H9 (cell line): ENCODE measurements at regions not wholly inside any gene's neighbourhood (a gene's known extent, or its start where the extent isn't known, plus 50 kb on each side); places are given as distances from the start of the nearest gene placed in this dataset.

Experiments used
- DNase-seq: peaks from one replicate; pipeline ENCODE4 v3.0.0-alpha.2; 2017
- H2AFZ ChIP-seq: one replicate; pipeline ENCODE4 v1.6.1; 2013; ENCODE audit warnings: mild to moderate bottlenecking, low read length, control low read depth, moderate library complexity
- H2AK5ac ChIP-seq: 2 replicates; pipeline ENCODE4 v1.6.1; 2013; ENCODE audit warnings: low read length, control low read depth, mixed read lengths; ENCODE audit not compliant: insufficient read length
- H2BK120ac ChIP-seq: one replicate; pipeline ENCODE4 v1.6.1; 2013; ENCODE audit warnings: low read depth, mild to moderate bottlenecking, low read length, control low read depth, inconsistent platforms; ENCODE audit not compliant: poor library complexity, severe bottlenecking
- H2BK12ac ChIP-seq: 2 replicates; pipeline ENCODE4 v1.6.1; 2013; ENCODE audit warnings: low read length, control low read depth, mixed read lengths, low read depth; ENCODE audit not compliant: insufficient read length
- H2BK15ac ChIP-seq: 2 replicates; pipeline ENCODE4 v1.6.1; 2013; ENCODE audit warnings: low read depth, low read length, control low read depth
- H2BK20ac ChIP-seq: one replicate; pipeline ENCODE4 v1.6.1; 2013; ENCODE audit warnings: low read depth, mild to moderate bottlenecking, low read length, control low read depth, inconsistent platforms; ENCODE audit not compliant: poor library complexity, severe bottlenecking
- H2BK5ac ChIP-seq: 2 replicates; pipeline ENCODE4 v1.6.1; 2013; ENCODE audit warnings: low read length, control low read depth, mixed read lengths; ENCODE audit not compliant: insufficient read length
- H3K14ac ChIP-seq: 2 replicates; pipeline ENCODE4 v1.6.1; 2013; ENCODE audit warnings: low read length, control low read depth; ENCODE audit not compliant: insufficient read depth
- H3K18ac ChIP-seq: 2 replicates; pipeline ENCODE4 v1.6.1; 2013; ENCODE audit warnings: low read depth, mild to moderate bottlenecking, mixed read lengths, low read length, control low read depth; ENCODE audit not compliant: insufficient read length
- H3K23ac ChIP-seq: 2 replicates; pipeline ENCODE4 v1.6.1; 2013; ENCODE audit warnings: low read length, control low read depth, mixed read lengths, low read depth; ENCODE audit not compliant: insufficient read length
- H3K23me2 ChIP-seq: 2 replicates; pipeline ENCODE4 v1.6.1; 2013; ENCODE audit warnings: low read depth, mild to moderate bottlenecking, mixed read lengths, low read length, control low read depth; ENCODE audit not compliant: insufficient read length, poor library complexity, severe bottlenecking
- H3K27ac ChIP-seq: 2 replicates; pipeline ENCODE4 v1.5.1; 2013; ENCODE audit warnings: low read length, control low read depth, mixed read lengths, low read depth; ENCODE audit not compliant: insufficient read length
- H3K27me3 ChIP-seq: 2 replicates; pipeline ENCODE4 v1.6.1; 2013; ENCODE audit warnings: low read length, control low read depth, inconsistent platforms; ENCODE audit not compliant: insufficient read depth
- H3K4ac ChIP-seq: 2 replicates; pipeline ENCODE4 v1.6.1; 2013; ENCODE audit warnings: low read depth, mild to moderate bottlenecking, control low read depth, inconsistent platforms, low read length, moderate library complexity
- H3K4me1 ChIP-seq: 2 replicates; pipeline ENCODE4 v1.6.1; 2013; ENCODE audit warnings: low read length, control low read depth, inconsistent platforms; ENCODE audit not compliant: insufficient read depth
- H3K4me2 ChIP-seq: 2 replicates; pipeline ENCODE4 v1.6.1; 2013; ENCODE audit warnings: low read length, control low read depth, mixed read lengths; ENCODE audit not compliant: insufficient read length, insufficient read depth
- H3K56ac ChIP-seq: 2 replicates; pipeline ENCODE4 v1.6.1; 2013; ENCODE audit warnings: low read depth, mild to moderate bottlenecking, mixed read lengths, low read length, control low read depth; ENCODE audit not compliant: insufficient read length
- H3K79me1 ChIP-seq: 2 replicates; pipeline ENCODE4 v1.6.1; 2013; ENCODE audit warnings: low read depth, mild to moderate bottlenecking, moderate library complexity, low read length, control low read depth, inconsistent platforms; ENCODE audit not compliant: insufficient read depth, poor library complexity, severe bottlenecking
- H3K79me2 ChIP-seq: 2 replicates; pipeline ENCODE4 v1.6.1; 2013; ENCODE audit warnings: low read length, control low read depth, inconsistent platforms; ENCODE audit not compliant: insufficient read depth
- H3K9ac ChIP-seq: 2 replicates; pipeline ENCODE4 v1.6.1; 2013; ENCODE audit warnings: low read length, control low read depth, mixed read lengths; ENCODE audit not compliant: insufficient read length; ENCODE audit errors: extremely low read depth
- H3K9me3 ChIP-seq: one replicate; pipeline ENCODE4 v1.6.1; 2013; ENCODE audit warnings: low read depth, low read length, inconsistent platforms; ENCODE audit not compliant: control insufficient read depth
- H3T11ph ChIP-seq: one replicate; pipeline ENCODE4 v1.6.1; 2013; ENCODE audit warnings: mild to moderate bottlenecking, low read length, control low read depth, inconsistent platforms
- H4K20me1 ChIP-seq: one replicate; pipeline ENCODE4 v1.6.1; 2013; ENCODE audit not compliant: control insufficient read depth, insufficient read length, insufficient read depth
- H4K5ac ChIP-seq: 2 replicates; pipeline ENCODE4 v1.6.1; 2013; ENCODE audit warnings: low read depth, mild to moderate bottlenecking, mixed read lengths, low read length, control low read depth; ENCODE audit not compliant: insufficient read length
- H4K8ac ChIP-seq: replicated peaks from 2 replicates; pipeline ENCODE4 v1.6.1; 2013; ENCODE audit warnings: low read length, control low read depth, mixed read lengths, low read depth; ENCODE audit not compliant: insufficient read length
- H4K91ac ChIP-seq: 2 replicates; pipeline ENCODE4 v1.6.1; 2013; ENCODE audit warnings: low read depth, mild to moderate bottlenecking, moderate library complexity, mixed read lengths, low read length, control low read depth; ENCODE audit not compliant: insufficient read length
- H3K27ac Mint-ChIP-seq, 3 experiments: 2 replicates in 2 of 3; 3 replicates in 1 of 3; pipeline ENCODE4 v1.8.0; 2020 to 2021; ENCODE audit warnings: mixed read lengths in 3 of 3, mild to moderate bottlenecking in 1 of 3, moderate library complexity in 1 of 3
- H3K27me3 Mint-ChIP-seq: 2 replicates; pipeline ENCODE4 v1.8.0; 2021; ENCODE audit warnings: low read depth, mild to moderate bottlenecking, moderate library complexity, mixed read lengths
- H3K36me3 Mint-ChIP-seq, 3 experiments: 2 replicates in 2 of 3; 3 replicates in 1 of 3; pipeline ENCODE4 v1.8.0; 2020 to 2021; ENCODE audit warnings: low read depth in 3 of 3, mixed read lengths in 3 of 3; ENCODE audit not compliant: insufficient read depth in 1 of 3
- H3K4me1 Mint-ChIP-seq, 2 experiments: 2 replicates each; pipeline ENCODE4 v1.8.0; 2020; ENCODE audit warnings: mixed read lengths in 2 of 2
- H3K4me3 Mint-ChIP-seq, 2 experiments: 2 replicates in 1 of 2; 3 replicates in 1 of 2; pipeline ENCODE4 v1.8.0; 2020 to 2021; ENCODE audit warnings: mild to moderate bottlenecking in 2 of 2, mixed read lengths in 2 of 2, moderate library complexity in 1 of 2
- H3K9me3 Mint-ChIP-seq, 2 experiments: 2 replicates in 1 of 2; 3 replicates in 1 of 2; pipeline ENCODE4 v1.8.0; 2020; ENCODE audit warnings: mild to moderate bottlenecking in 2 of 2, mixed read lengths in 2 of 2, moderate library complexity in 1 of 2
- WGBS: extraction: QIAGEN DNeasy Blood & Tissue Kit; methylation state at CpG from one replicate; pipeline ENCODE4 v1.1.7; 2013; ENCODE audit warnings: missing lambda C conversion rate, low lambda C conversion rate, mixed read lengths; ENCODE audit not compliant: insufficient read length; ENCODE audit errors: extremely low coverage; 5-methylcytosine and 5-hydroxymethylcytosine counted together
- TF ChIP-seq, protein P1 (sequence below): fragments of 200-600 bp; sonication (generic); conservative IDR thresholded peaks from 3 replicates; pipeline ENCODE4 v1.8.0; 2021; ENCODE audit warnings: antibody characterized with exemption, mild to moderate bottlenecking

GRCh38 chr5:144882739-144883283, 712.1 kb downstream of the KCTD16 start:
- no peak overlapping the region for H3K9ac ChIP-seq
- H3K79me1 ChIP-seq: no peaks in the 10 kb centered on the region
- H3K27ac ChIP-seq: no peak overlapping the region
- H3T11ph ChIP-seq: no peak overlapping the region
- H2AK5ac ChIP-seq: no peak overlapping the region
- H3K9me3 ChIP-seq: no peaks in the 10 kb centered on the region
- H2BK15ac ChIP-seq: no peak overlapping the region
- no peaks in the 10 kb centered on the region; a peak in 1 of 5 replicates for H3K9me3 Mint-ChIP-seq
- no peak overlapping the region for H3K23ac ChIP-seq
- H3K23me2 ChIP-seq: no peaks in the 10 kb centered on the region
- H3K4me1 Mint-ChIP-seq: no peaks in the 10 kb centered on the region
- no peak overlapping the region for H2BK5ac ChIP-seq
- H2BK12ac ChIP-seq: no peak overlapping the region
- no peak overlapping the region for H4K5ac ChIP-seq
- no peak overlapping the region for H2BK120ac ChIP-seq
- no peak overlapping the region for H3K27ac Mint-ChIP-seq
- H3K4ac ChIP-seq: no peak overlapping the region
- no peak overlapping the region for H3K56ac ChIP-seq
- no peak overlapping the region for H2AFZ ChIP-seq
- H3K27me3 Mint-ChIP-seq: no peaks in the 10 kb centered on the region
- H3K14ac ChIP-seq: no peak overlapping the region
- H3K4me1 ChIP-seq: no peaks in the 10 kb centered on the region
- no peak overlapping the region for H2BK20ac ChIP-seq
- no peaks in the 10 kb centered on the region for H3K36me3 Mint-ChIP-seq
- no peak overlapping the region for H3K4me2 ChIP-seq
- H3K27me3 ChIP-seq: no peaks in the 10 kb centered on the region
- DNase-seq: no peak
- no peaks in the 10 kb centered on the region for H4K20me1 ChIP-seq
- no peak overlapping the region for H3K18ac ChIP-seq
- H4K91ac ChIP-seq: no peak overlapping the region
- WGBS: no CpG with 5 or more reads among the region's 3 CpGs
- no peak overlapping the region for H4K8ac ChIP-seq
- TF ChIP-seq, protein P1, sequence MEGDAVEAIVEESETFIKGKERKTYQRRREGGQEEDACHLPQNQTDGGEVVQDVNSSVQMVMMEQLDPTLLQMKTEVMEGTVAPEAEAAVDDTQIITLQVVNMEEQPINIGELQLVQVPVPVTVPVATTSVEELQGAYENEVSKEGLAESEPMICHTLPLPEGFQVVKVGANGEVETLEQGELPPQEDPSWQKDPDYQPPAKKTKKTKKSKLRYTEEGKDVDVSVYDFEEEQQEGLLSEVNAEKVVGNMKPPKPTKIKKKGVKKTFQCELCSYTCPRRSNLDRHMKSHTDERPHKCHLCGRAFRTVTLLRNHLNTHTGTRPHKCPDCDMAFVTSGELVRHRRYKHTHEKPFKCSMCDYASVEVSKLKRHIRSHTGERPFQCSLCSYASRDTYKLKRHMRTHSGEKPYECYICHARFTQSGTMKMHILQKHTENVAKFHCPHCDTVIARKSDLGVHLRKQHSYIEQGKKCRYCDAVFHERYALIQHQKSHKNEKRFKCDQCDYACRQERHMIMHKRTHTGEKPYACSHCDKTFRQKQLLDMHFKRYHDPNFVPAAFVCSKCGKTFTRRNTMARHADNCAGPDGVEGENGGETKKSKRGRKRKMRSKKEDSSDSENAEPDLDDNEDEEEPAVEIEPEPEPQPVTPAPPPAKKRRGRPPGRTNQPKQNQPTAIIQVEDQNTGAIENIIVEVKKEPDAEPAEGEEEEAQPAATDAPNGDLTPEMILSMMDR: no peak
- H3K4me3 Mint-ChIP-seq: no peak overlapping the region
- no peaks in the 10 kb centered on the region for H3K79me2 ChIP-seq
